HG03378 (cell line): ENCODE measurements at regions not wholly inside any gene's neighbourhood (a gene's known extent, or its start where the extent isn't known, plus 50 kb on each side); places are given as distances from the start of the nearest gene placed in this dataset.

Experiments
- ATAC-seq: cut with Tn5 transposase; IDR thresholded peaks from one replicate; pipeline ENCODE4 v1.9.1; 2021; ENCODE audit warnings: mild to moderate bottlenecking, moderate library complexity; ENCODE audit not compliant: unreplicated experiment

- ATAC-seq = no peak
These were observed 264.6 kb downstream of the TMEM167A start for GRCh38 chr5:82812575-82812974.

GRCh38 chr5:82811490-82811889, 265.7 kb downstream of the TMEM167A start:
- ATAC-seq = no peak

- no peak for ATAC-seq
These were observed 267.6 kb downstream of the TMEM167A start for GRCh38 chr5:82809420-82810143.

- no peak for ATAC-seq
These were observed 268.2 kb downstream of the TMEM167A start for GRCh38 chr5:82808960-82809359.

- no peak for ATAC-seq
These were observed 270.2 kb downstream of the TMEM167A start for GRCh38 chr5:82807021-82807420.

- no peak for ATAC-seq
These were observed 270.7 kb downstream of the TMEM167A start for GRCh38 chr5:82806513-82806912.

- no peak for ATAC-seq
These were observed 273.0 kb downstream of the TMEM167A start for GRCh38 chr5:82804155-82804690.

GRCh38 chr5:82802954-82803353, 274.2 kb downstream of the TMEM167A start:
- ATAC-seq = peak; percentile 69

- no peak for ATAC-seq
These were observed 276.4 kb downstream of the TMEM167A start for GRCh38 chr5:82800826-82801225.

- no peak for ATAC-seq
These were observed 277.7 kb downstream of the TMEM167A start for GRCh38 chr5:82799361-82800077.

GRCh38 chr5:82798676-82799075, 278.5 kb downstream of the TMEM167A start:
- no peak for ATAC-seq

GRCh38 chr5:82796643-82797416, 280.4 kb downstream of the TMEM167A start:
- no peak for ATAC-seq

GRCh38 chr5:82794876-82795275, 282.3 kb downstream of the TMEM167A start:
- no peak for ATAC-seq

- no peak for ATAC-seq
These were observed 283.3 kb downstream of the TMEM167A start for GRCh38 chr5:82793808-82794419.

- no peak for ATAC-seq
These were observed 285.1 kb downstream of the TMEM167A start for GRCh38 chr5:82792096-82792495.

- ATAC-seq = no peak
These were observed 288.1 kb downstream of the TMEM167A start for GRCh38 chr5:82789095-82789494.

GRCh38 chr5:82786748-82787147, 290.4 kb downstream of the TMEM167A start:
- no peak for ATAC-seq

GRCh38 chr5:82785882-82786509, 291.2 kb downstream of the TMEM167A start:
- ATAC-seq = no peak

- no peak for ATAC-seq
These were observed 291.7 kb downstream of the TMEM167A start for GRCh38 chr5:82785456-82785855.

- no peak for ATAC-seq
These were observed 292.7 kb downstream of the TMEM167A start for GRCh38 chr5:82784521-82784920.
